HFFc6 (cell line): ENCODE measurements at regions not wholly inside any gene's neighbourhood (a gene's known extent, or its start where the extent isn't known, plus 50 kb on each side); places are given as distances from the start of the nearest gene placed in this dataset.

Experiments
- DNase-seq: peaks from one replicate; pipeline ENCODE4 v3.0.0-alpha.2; 2018
- H3K27ac Mint-ChIP-seq: 2 replicates; pipeline ENCODE4 v1.8.0; 2020; ENCODE audit warnings: mild to moderate bottlenecking, mixed read lengths
- H3K27me3 Mint-ChIP-seq: 2 replicates; pipeline ENCODE4 v1.8.0; 2021; ENCODE audit warnings: mild to moderate bottlenecking, moderate library complexity, mixed read lengths; ENCODE audit not compliant: insufficient read depth
- H3K36me3 Mint-ChIP-seq: 2 replicates; pipeline ENCODE4 v1.8.0; 2021; ENCODE audit warnings: low read depth, mixed read lengths
- H3K4me1 Mint-ChIP-seq: 2 replicates; pipeline ENCODE4 v1.8.0; 2020; ENCODE audit warnings: low read depth, mixed read lengths
- H3K4me3 Mint-ChIP-seq: 2 replicates; pipeline ENCODE4 v1.8.0; 2020; ENCODE audit warnings: mild to moderate bottlenecking, moderate library complexity, mixed read lengths
- H3K9me3 Mint-ChIP-seq: 2 replicates; pipeline ENCODE4 v1.8.0; 2020; ENCODE audit warnings: mild to moderate bottlenecking, mixed read lengths
- TF ChIP-seq, protein P1 (sequence below): fragments of 200-600 bp; sonication (generic); IDR thresholded peaks from 2 replicates; pipeline ENCODE4 v1.5.0; 2021; ENCODE audit warnings: antibody characterized with exemption, mild to moderate bottlenecking

DNA sequence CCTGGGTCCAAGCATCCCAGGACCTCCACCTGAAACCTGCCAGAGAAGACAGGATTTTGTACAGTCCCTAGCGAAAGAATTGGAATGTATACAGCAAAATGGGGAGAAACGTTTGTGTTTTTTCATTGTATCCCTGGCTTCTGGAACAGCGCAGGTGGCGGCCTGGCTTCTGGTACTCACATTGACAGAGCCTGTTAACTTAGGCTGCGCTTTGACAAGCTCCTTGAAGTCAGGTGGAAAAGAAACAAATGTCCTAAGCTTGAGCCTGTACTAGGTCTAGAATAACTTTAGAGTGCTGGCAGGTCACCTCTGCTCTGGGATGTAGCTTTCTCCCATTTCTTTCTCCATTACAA, 343.7 kb upstream of the KLF3 start:
- H3K4me1 Mint-ChIP-seq, result peaks cover 30% of the 10 kb centered on the region
- H3K36me3 Mint-ChIP-seq, result 0 out of 2 replicates have a peak, but pooled peaks cover 6% of the 10 kb centered on the region
- TF ChIP-seq, protein P1, sequence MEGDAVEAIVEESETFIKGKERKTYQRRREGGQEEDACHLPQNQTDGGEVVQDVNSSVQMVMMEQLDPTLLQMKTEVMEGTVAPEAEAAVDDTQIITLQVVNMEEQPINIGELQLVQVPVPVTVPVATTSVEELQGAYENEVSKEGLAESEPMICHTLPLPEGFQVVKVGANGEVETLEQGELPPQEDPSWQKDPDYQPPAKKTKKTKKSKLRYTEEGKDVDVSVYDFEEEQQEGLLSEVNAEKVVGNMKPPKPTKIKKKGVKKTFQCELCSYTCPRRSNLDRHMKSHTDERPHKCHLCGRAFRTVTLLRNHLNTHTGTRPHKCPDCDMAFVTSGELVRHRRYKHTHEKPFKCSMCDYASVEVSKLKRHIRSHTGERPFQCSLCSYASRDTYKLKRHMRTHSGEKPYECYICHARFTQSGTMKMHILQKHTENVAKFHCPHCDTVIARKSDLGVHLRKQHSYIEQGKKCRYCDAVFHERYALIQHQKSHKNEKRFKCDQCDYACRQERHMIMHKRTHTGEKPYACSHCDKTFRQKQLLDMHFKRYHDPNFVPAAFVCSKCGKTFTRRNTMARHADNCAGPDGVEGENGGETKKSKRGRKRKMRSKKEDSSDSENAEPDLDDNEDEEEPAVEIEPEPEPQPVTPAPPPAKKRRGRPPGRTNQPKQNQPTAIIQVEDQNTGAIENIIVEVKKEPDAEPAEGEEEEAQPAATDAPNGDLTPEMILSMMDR, result no peak
- H3K27ac Mint-ChIP-seq, result no peak overlapping the region
- peak overlapping the region; percentile 87; the same call in 1 of the 2 replicates for H3K4me3 Mint-ChIP-seq
- no peak for DNase-seq
- no peaks in the 10 kb centered on the region for H3K27me3 Mint-ChIP-seq
- peaks cover 9% of the 10 kb centered on the region for H3K9me3 Mint-ChIP-seq

DNA sequence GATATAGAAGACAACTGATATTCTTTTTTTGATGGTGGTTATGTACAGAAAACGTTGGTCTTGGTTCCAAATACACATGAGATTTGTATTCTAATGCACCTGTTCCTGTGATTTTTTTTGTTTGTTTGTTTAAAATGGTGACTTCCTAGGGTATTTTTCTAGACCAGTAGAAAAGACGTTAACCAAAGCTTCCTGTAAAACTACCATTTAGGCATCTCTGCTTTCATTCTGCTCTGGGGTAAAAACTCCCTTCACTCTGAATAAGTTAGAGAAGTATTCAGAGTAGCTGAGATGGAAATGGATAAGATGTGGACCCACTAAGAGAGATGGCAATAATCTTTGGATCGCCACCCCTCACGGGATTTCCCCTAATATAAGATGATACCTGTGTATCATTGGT, 343.2 kb upstream of the KLF3 start:
- TF ChIP-seq, protein P1, result no peak
- no peak for DNase-seq
- no peak overlapping the region for H3K27ac Mint-ChIP-seq
- peaks cover 30% of the 10 kb centered on the region for H3K4me1 Mint-ChIP-seq
- no peak overlapping the region for H3K4me3 Mint-ChIP-seq
- peaks cover 2% of the 10 kb centered on the region; the same call in 1 of the 2 replicates for H3K27me3 Mint-ChIP-seq
- H3K36me3 Mint-ChIP-seq, result 0 out of 2 replicates have a peak, but pooled peaks cover 6% of the 10 kb centered on the region
- peaks cover 9% of the 10 kb centered on the region for H3K9me3 Mint-ChIP-seq

DNA sequence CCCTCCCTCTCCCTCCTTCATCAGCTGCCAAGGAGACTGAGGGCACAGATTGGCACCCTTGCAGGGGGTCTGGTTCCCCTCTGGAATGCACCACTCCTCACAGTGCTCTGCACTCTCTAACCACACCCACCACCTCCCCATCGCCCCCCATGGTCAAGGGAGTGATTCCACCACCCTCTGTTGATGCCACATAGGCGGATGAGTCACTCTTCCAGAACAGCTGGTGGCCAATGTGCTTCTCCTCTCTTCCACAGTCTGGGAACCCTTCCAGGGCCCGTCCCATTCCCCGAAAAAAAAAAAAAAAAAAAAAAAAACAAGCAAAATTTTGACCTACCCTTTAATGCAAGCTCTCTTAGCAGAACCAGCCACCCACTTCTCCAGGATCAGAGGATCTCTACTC, 341.3 kb upstream of the KLF3 start:
- H3K36me3 Mint-ChIP-seq, result 0 out of 2 replicates have a peak, but pooled peaks cover 6% of the 10 kb centered on the region
- TF ChIP-seq, protein P1, result no peak
- H3K9me3 Mint-ChIP-seq, result peaks cover 13% of the 10 kb centered on the region
- DNase-seq, result peak; percentile 69
- H3K27ac Mint-ChIP-seq, result no peak overlapping the region
- H3K4me3 Mint-ChIP-seq, result no peak overlapping the region
- peaks cover 31% of the 10 kb centered on the region for H3K4me1 Mint-ChIP-seq
- peaks cover 3% of the 10 kb centered on the region for H3K27me3 Mint-ChIP-seq

DNA sequence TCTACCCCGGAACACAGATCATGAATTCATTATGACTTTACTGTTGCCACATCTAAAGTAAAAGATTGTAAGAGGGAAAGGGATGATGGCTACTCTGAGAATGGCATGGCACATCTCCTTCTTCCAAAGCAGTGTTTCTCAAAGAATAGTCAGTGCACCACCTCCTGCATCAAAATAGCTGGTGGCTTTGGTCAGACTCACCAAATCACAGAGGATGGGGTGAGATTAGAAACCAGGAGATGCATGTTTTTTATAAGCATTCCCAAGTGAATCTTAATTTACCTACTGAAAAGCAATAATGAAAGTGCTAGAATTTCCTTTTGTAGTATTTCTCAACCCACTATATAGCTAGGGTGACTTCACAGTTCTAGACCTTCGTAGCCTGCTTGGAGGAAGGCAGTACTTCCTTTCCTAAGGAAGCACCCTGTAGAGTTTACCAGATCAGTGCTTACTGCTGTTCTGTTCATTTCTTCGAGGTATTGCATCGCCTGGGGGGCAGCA, 340.8 kb upstream of the KLF3 start:
- no peak overlapping the region for H3K4me3 Mint-ChIP-seq
- peak; percentile 2 for DNase-seq

DNA sequence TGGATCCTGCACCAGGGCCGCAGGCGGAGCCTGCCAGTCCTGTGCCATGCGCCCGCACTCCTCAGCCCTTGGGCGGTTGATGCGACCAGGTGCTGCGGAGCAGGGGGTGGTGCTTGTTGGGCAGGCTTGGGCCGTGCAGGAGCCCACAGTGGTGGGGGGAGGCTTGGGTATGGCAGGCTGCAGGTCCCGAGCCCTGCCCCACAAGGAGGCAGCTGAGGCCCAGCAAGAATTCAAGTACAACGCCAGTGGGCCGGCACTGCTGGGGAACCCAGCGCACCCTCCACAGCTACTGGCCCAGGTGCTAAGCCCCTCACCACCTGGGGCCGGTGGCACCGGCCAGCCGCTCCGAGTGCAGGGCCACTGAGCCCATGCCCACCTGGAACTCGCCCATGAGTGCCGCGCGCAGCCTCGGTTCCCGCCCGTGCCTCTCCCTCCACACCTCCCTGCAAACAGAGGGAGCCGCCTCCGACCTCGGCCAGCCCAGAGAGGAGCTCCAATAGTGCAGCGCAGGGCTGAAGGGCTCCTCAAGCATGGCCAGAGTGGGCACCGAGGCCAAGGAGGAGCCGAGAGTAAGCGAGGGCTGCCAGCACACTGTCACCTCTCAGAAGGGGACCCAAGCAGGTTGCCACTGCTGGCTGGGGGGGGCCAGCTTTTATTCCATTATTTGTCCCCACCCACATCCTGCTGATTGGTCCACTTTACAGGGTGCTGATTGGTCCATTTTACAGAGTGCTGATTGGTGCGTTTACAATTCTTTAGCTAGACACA, 339.0 kb upstream of the KLF3 start:
- H3K36me3 Mint-ChIP-seq, result 0 out of 2 replicates have a peak, but pooled peaks cover 6% of the 10 kb centered on the region
- no peak overlapping the region for H3K4me3 Mint-ChIP-seq
- peaks cover 21% of the 10 kb centered on the region for H3K4me1 Mint-ChIP-seq
- H3K27ac Mint-ChIP-seq, result no peak overlapping the region
- peaks cover 3% of the 10 kb centered on the region for H3K27me3 Mint-ChIP-seq
- DNase-seq, result no peak
- H3K9me3 Mint-ChIP-seq, result peaks cover 13% of the 10 kb centered on the region
- TF ChIP-seq, protein P1, result no peak

More for the DNA sequence above, 340.8 kb upstream of the KLF3 start:
- TF ChIP-seq, protein P1, result no peak
- Mint-ChIP-seq H3K27me3 (peaks cover 3% of the 10 kb centered on the region), H3K4me1 (peaks cover 33% of the 10 kb centered on the region), H3K9me3 (peaks cover 13% of the 10 kb centered on the region), H3K27ac (no peak overlapping the region), H3K36me3 (0 out of 2 replicates have a peak, but pooled peaks cover 6% of the 10 kb centered on the region)
